ENCODE measurements at regions not wholly inside any gene's neighbourhood (a gene's known extent, or its start where the extent isn't known, plus 50 kb on each side); places are given as distances from the start of the nearest gene placed in this dataset.

GRCh38 chr2:64348386-64349130, 105.4 kb upstream of the LGALSL start:
- no peak overlapping the region for H3K27ac ChIP-seq (ENCODE audit: low read length)
- 76% methylated on average over 3 of the region's 6 CpGs for WGBS (ENCODE audit: insufficient coverage)

GRCh38 chr2:64349131-64349530, 104.8 kb upstream of the LGALSL start:
- H3K4me1 ChIP-seq (ENCODE audit: control insufficient read depth, insufficient read depth, low read length), result no peaks in the 10 kb centered on the region
- no peaks in the 10 kb centered on the region for H3K9me3 ChIP-seq (replicated peaks; ENCODE audit: control insufficient read depth, low read depth, low read length)
- no peak for DNase-seq
- no CpG with 5 or more reads among the region's 2 CpGs for WGBS (ENCODE audit: insufficient coverage)
- H3K27ac ChIP-seq (ENCODE audit: low read length), result no peak overlapping the region
- H3K27me3 ChIP-seq (ENCODE audit: control insufficient read depth, insufficient read depth, low read length), result no peaks in the 10 kb centered on the region
- H3K4me3 ChIP-seq (ENCODE audit: low read length), result no peak overlapping the region
- no peaks in the 10 kb centered on the region for H3K36me3 ChIP-seq (ENCODE audit: control insufficient read depth, insufficient read depth, low read length)

More at GRCh38 chr2:64348386-64349130, 105.4 kb upstream of the LGALSL start:
- no peaks in the 10 kb centered on the region for H3K36me3 ChIP-seq (ENCODE audit: control insufficient read depth, insufficient read depth, low read length)
- no peaks in the 10 kb centered on the region for H3K27me3 ChIP-seq (ENCODE audit: control insufficient read depth, insufficient read depth, low read length)
- H3K4me3 ChIP-seq (ENCODE audit: low read length), result no peak overlapping the region
- H3K9me3 ChIP-seq (replicated peaks; ENCODE audit: control insufficient read depth, low read depth, low read length), result no peaks in the 10 kb centered on the region
- DNase-seq, result no peak
- H3K4me1 ChIP-seq (ENCODE audit: control insufficient read depth, insufficient read depth, low read length), result no peaks in the 10 kb centered on the region

GRCh38 chr2:64350996-64351395, 103.0 kb upstream of the LGALSL start:
- Histone ChIP-seq H3K27ac (ENCODE audit: low read length) (no peak overlapping the region), H3K4me3 (ENCODE audit: low read length) (no peak overlapping the region), H3K9me3 (replicated peaks; ENCODE audit: control insufficient read depth, low read depth, low read length) (no peaks in the 10 kb centered on the region), H3K27me3 (ENCODE audit: control insufficient read depth, insufficient read depth, low read length) (no peaks in the 10 kb centered on the region), H3K4me1 (ENCODE audit: control insufficient read depth, insufficient read depth, low read length) (no peaks in the 10 kb centered on the region), H3K36me3 (ENCODE audit: control insufficient read depth, insufficient read depth, low read length) (no peaks in the 10 kb centered on the region)
- DNase-seq, result no peak
- no CpG with 5 or more reads among the region's 2 CpGs for WGBS (ENCODE audit: insufficient coverage)

DNA sequence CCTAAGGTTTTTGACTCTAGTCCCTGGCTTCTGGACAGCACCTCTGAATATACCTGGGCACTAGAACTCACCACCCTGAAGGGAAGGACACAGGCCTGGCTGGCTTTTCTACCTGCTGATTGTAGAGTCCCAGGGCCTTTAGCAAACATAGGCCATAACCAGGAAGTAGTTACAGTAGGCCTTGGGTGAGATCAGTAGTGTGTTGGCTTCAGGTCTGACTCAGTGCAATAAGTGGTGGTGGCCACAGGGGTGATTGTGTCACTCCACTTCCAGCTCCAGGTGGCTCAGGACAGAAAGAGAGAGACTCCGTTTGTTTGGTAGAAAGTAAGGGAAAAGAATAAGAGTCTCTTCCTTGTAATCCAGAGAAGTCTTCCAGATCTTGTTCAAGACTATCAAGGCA, 101.7 kb upstream of the LGALSL start:
- H3K4me3 ChIP-seq (ENCODE audit: low read length), result no peak overlapping the region
- H3K27me3 ChIP-seq (ENCODE audit: control insufficient read depth, insufficient read depth, low read length), result no peaks in the 10 kb centered on the region
- H3K4me1 ChIP-seq (ENCODE audit: control insufficient read depth, insufficient read depth, low read length), result no peaks in the 10 kb centered on the region
- H3K9me3 ChIP-seq (replicated peaks; ENCODE audit: control insufficient read depth, low read depth, low read length), result no peaks in the 10 kb centered on the region
- no peak for DNase-seq
- no peaks in the 10 kb centered on the region for H3K36me3 ChIP-seq (ENCODE audit: control insufficient read depth, insufficient read depth, low read length)
- H3K27ac ChIP-seq (ENCODE audit: low read length), result no peak overlapping the region
- 80% methylated on average over 1 of the region's 1 CpG for WGBS (ENCODE audit: insufficient coverage)

GRCh38 chr2:64354857-64355680, 98.9 kb upstream of the LGALSL start:
- WGBS (ENCODE audit: insufficient coverage), result 93% methylated on average over 8 of the region's 11 CpGs
- no peak for DNase-seq

GRCh38 chr2:64356906-64357305, 97.1 kb upstream of the LGALSL start:
- no peak for DNase-seq
- WGBS (ENCODE audit: insufficient coverage), result 51% methylated on average over 2 of the region's 2 CpGs
- peaks cover 9% of the 10 kb centered on the region for H3K4me1 ChIP-seq (ENCODE audit: control insufficient read depth, insufficient read depth, low read length)

More at GRCh38 chr2:64354857-64355680, 98.9 kb upstream of the LGALSL start:
- H3K4me3 ChIP-seq (ENCODE audit: low read length), result no peak overlapping the region
- H3K27ac ChIP-seq (ENCODE audit: low read length), result no peak overlapping the region
- H3K4me1 ChIP-seq (ENCODE audit: control insufficient read depth, insufficient read depth, low read length), result peaks cover 5% of the 10 kb centered on the region
- H3K27me3 ChIP-seq (ENCODE audit: control insufficient read depth, insufficient read depth, low read length), result no peaks in the 10 kb centered on the region
- no peaks in the 10 kb centered on the region for H3K9me3 ChIP-seq (replicated peaks; ENCODE audit: control insufficient read depth, low read depth, low read length)
- no peaks in the 10 kb centered on the region for H3K36me3 ChIP-seq (ENCODE audit: control insufficient read depth, insufficient read depth, low read length)

DNA sequence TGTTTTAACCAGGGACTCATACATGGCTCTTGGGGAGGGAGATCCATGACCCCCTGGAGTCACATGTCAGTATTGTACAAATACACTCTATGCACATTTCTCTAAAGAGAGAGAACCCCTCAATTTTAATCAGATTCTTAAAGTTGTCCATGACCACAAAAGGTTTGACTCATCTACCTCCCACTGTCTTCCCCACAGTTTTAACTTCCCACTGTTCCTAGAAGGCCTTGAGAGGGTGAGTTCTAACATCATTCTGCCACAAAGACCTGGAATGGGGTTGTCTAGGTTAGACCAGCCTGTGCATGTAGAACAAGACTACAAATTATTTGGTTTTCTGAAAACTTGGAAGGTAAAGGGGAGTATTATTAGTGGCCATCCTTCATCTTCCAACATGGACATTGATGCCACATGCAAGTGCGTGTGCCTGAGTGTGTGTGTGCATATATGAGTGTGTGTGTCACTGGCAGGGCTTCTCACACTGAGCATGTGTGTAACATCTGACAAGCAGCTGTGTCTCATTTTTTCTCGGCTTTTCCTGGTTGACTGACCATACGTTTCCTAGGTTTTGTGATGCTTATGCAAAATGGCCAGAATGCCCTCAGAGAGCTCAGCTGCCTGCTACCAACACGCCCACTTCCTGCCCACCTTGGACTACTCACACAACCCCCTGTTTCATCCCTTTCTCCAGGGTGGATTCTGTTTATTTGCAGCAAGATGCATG, 94.6 kb upstream of the LGALSL start:
- WGBS (ENCODE audit: insufficient coverage), result 58% methylated on average over 4 of the region's 4 CpGs
- Histone ChIP-seq H3K4me1 (ENCODE audit: control insufficient read depth, insufficient read depth, low read length) (peaks cover 11% of the 10 kb centered on the region), H3K36me3 (ENCODE audit: control insufficient read depth, insufficient read depth, low read length) (no peaks in the 10 kb centered on the region), H3K27me3 (ENCODE audit: control insufficient read depth, insufficient read depth, low read length) (no peaks in the 10 kb centered on the region), H3K4me3 (ENCODE audit: low read length) (no peak overlapping the region), H3K27ac (ENCODE audit: low read length) (no peak overlapping the region), H3K9me3 (replicated peaks; ENCODE audit: control insufficient read depth, low read depth, low read length) (no peaks in the 10 kb centered on the region)
- DNase-seq, result no peak

More at GRCh38 chr2:64356906-64357305, 97.1 kb upstream of the LGALSL start:
- no peaks in the 10 kb centered on the region for H3K36me3 ChIP-seq (ENCODE audit: control insufficient read depth, insufficient read depth, low read length)
- no peaks in the 10 kb centered on the region for H3K9me3 ChIP-seq (replicated peaks; ENCODE audit: control insufficient read depth, low read depth, low read length)
- H3K27ac ChIP-seq (ENCODE audit: low read length), result no peak overlapping the region
- no peak overlapping the region for H3K4me3 ChIP-seq (ENCODE audit: low read length)
- H3K27me3 ChIP-seq (ENCODE audit: control insufficient read depth, insufficient read depth, low read length), result no peaks in the 10 kb centered on the region

DNA sequence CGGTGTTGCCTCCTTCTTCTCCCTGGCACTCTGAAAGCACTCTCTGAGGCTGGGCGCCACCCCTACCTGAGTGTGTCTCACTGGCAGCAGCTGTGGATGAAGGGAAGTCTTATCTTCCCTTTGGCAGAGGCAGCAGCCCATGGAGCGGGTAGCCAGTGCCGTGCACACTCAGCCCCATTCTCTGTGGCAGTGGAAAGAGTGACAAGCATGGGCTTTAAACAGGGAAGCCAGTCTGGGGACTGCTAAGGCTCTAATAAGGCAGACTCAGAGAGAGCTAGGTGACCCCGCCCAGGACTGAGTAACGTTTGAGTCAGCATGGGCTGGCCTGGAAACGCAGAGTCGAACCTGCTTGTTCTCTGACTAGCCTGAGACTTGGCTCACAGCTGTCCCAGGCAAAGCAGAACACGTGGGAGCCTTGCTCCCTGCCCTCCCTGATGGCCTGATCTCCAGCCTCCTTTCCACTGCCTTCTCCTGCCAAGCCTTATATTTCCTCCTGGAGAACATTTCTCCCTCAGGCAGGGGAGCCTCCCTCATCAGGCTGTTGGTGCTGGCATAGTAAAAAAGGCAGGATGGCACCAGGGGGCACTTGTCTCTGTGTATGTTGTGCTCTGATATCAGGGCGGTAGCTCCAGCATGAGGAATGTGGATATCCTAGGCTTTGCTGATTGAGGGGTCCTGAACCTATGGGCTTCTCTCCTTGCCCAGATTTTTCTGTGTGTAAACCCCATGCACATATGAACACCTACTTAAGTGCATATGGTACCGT, 93.9 kb upstream of the LGALSL start:
- WGBS (ENCODE audit: insufficient coverage), result 39% methylated on average over 6 of the region's 11 CpGs
- Histone ChIP-seq H3K4me3 (ENCODE audit: low read length) (no peak overlapping the region), H3K27me3 (ENCODE audit: control insufficient read depth, insufficient read depth, low read length) (no peaks in the 10 kb centered on the region), H3K36me3 (ENCODE audit: control insufficient read depth, insufficient read depth, low read length) (no peaks in the 10 kb centered on the region), H3K27ac (ENCODE audit: low read length) (no peak overlapping the region), H3K9me3 (replicated peaks; ENCODE audit: control insufficient read depth, low read depth, low read length) (no peaks in the 10 kb centered on the region), H3K4me1 (ENCODE audit: control insufficient read depth, insufficient read depth, low read length) (peaks cover 11% of the 10 kb centered on the region)
- peak; percentile 65 for DNase-seq

- H3K27ac ChIP-seq (ENCODE audit: low read length), result no peak overlapping the region
- no peak overlapping the region for H3K4me3 ChIP-seq (ENCODE audit: low read length)
- WGBS (ENCODE audit: insufficient coverage), result 72% methylated on average over 9 of the region's 12 CpGs
- no peaks in the 10 kb centered on the region for H3K36me3 ChIP-seq (ENCODE audit: control insufficient read depth, insufficient read depth, low read length)
- H3K27me3 ChIP-seq (ENCODE audit: control insufficient read depth, insufficient read depth, low read length), result no peaks in the 10 kb centered on the region
- H3K9me3 ChIP-seq (replicated peaks; ENCODE audit: control insufficient read depth, low read depth, low read length), result no peaks in the 10 kb centered on the region
- peaks cover 11% of the 10 kb centered on the region for H3K4me1 ChIP-seq (ENCODE audit: control insufficient read depth, insufficient read depth, low read length)
- no peak for DNase-seq
Observed at GRCh38 chr2:64361151-64361938, 92.6 kb upstream of the LGALSL start.

Data from muscle of leg (tissue), 3 donors.